SK-N-SH treated with all-trans-retinoic acid at 6 μM for 48 hours (cell line): ENCODE measurements at regions not wholly inside any gene's neighbourhood (a gene's known extent, or its start where the extent isn't known, plus 50 kb on each side); places are given as distances from the start of the nearest gene placed in this dataset.

Experiments used
- ATAC-seq: fragments of 200-7000 bp; cut with Tn5 transposase; 3 replicates; pipeline ENCODE4 v1.9.1; 2020; ENCODE audit warnings: mild to moderate bottlenecking, moderate library complexity
- ARNTL ChIP-seq: fragments of 450-650 bp; formaldehyde crosslinking; IDR thresholded peaks from 2 replicates; pipeline ENCODE4 v1.5.0; 2020; ENCODE audit warnings: low read depth, mild to moderate bottlenecking, moderate library complexity, borderline replicate concordance
- BACH2 ChIP-seq: fragments of 250-450 bp; sonication (Bioruptor Pico); IDR thresholded peaks from 2 replicates; pipeline ENCODE4 v1.9.0; 2021; ENCODE audit warnings: mild to moderate bottlenecking, borderline replicate concordance
- CSDC2 ChIP-seq: fragments of 250-450 bp; sonication (Bioruptor Pico); IDR thresholded peaks from 2 replicates; pipeline ENCODE4 v1.5.0; 2020; ENCODE audit warnings: mild to moderate bottlenecking, moderate library complexity
- ESRRG ChIP-seq: fragments of 250-450 bp; sonication (Bioruptor Pico); IDR thresholded peaks from 2 replicates; pipeline ENCODE4 v1.6.1; 2021; ENCODE audit warnings: mild to moderate bottlenecking
- GLIS3 ChIP-seq: fragments of 250-450 bp; sonication (Bioruptor Pico); IDR thresholded peaks from 2 replicates; pipeline ENCODE4 v1.5.0; 2020; ENCODE audit warnings: mild to moderate bottlenecking, moderate library complexity
- ISL1 ChIP-seq: fragments of 250-450 bp; sonication (Bioruptor Pico); IDR thresholded peaks from 2 replicates; pipeline ENCODE4 v2.1.2; 2022; ENCODE audit warnings: mild to moderate bottlenecking, moderate library complexity
- OSR1 ChIP-seq: fragments of 250-450 bp; sonication (Bioruptor Pico); IDR thresholded peaks from 2 replicates; pipeline ENCODE4 v1.8.0; 2022; ENCODE audit warnings: moderate library complexity, mild to moderate bottlenecking, inconsistent platforms
- POU6F1 ChIP-seq: fragments of 250-450 bp; sonication (Bioruptor Pico); IDR thresholded peaks from 2 replicates; pipeline ENCODE4 v1.8.0; 2021; ENCODE audit warnings: low read depth, mild to moderate bottlenecking, moderate library complexity, borderline replicate concordance
- PPARA ChIP-seq: fragments of 250-450 bp; sonication (Bioruptor Pico); IDR thresholded peaks from 2 replicates; pipeline ENCODE4 v1.5.0; 2020; ENCODE audit warnings: mild to moderate bottlenecking, borderline replicate concordance
- RARB ChIP-seq: fragments of 250-450 bp; sonication (Bioruptor Pico); IDR thresholded peaks from 2 replicates; pipeline ENCODE4 v1.8.0; 2021; ENCODE audit warnings: mild to moderate bottlenecking, moderate library complexity
- SNAI2 ChIP-seq: fragments of 250-450 bp; sonication (Bioruptor Pico); IDR thresholded peaks from 2 replicates; pipeline ENCODE4 v1.5.0; 2020; ENCODE audit warnings: mild to moderate bottlenecking, moderate library complexity
- TCF4 ChIP-seq: fragments of 250-450 bp; sonication (Bioruptor Pico); IDR thresholded peaks from 2 replicates; pipeline ENCODE4 v1.8.0; 2021; ENCODE audit warnings: mild to moderate bottlenecking, moderate library complexity, borderline replicate concordance
- TOX ChIP-seq: fragments of 250-450 bp; sonication (Bioruptor Pico); IDR thresholded peaks from 2 replicates; pipeline ENCODE4 v1.8.0; 2021; ENCODE audit warnings: mild to moderate bottlenecking, moderate library complexity, borderline replicate concordance
- TSHZ2 ChIP-seq: fragments of 250-450 bp; sonication (Bioruptor Pico); IDR thresholded peaks from 2 replicates; pipeline ENCODE4 v1.5.0; 2020; ENCODE audit warnings: mild to moderate bottlenecking, moderate library complexity
- ZC3H10 ChIP-seq: fragments of 250-450 bp; sonication (Bioruptor Pico); IDR thresholded peaks from 2 replicates; pipeline ENCODE4 v1.5.1; 2021; ENCODE audit warnings: mild to moderate bottlenecking, moderate library complexity
- ZFP3 ChIP-seq: fragments of 250-450 bp; sonication (Bioruptor Pico); IDR thresholded peaks from 2 replicates; pipeline ENCODE4 v1.5.0; 2020; ENCODE audit warnings: mild to moderate bottlenecking, moderate library complexity
- ZFP30 ChIP-seq: fragments of 450-650 bp; formaldehyde crosslinking; IDR thresholded peaks from 2 replicates; pipeline ENCODE4 v1.5.0; 2022; ENCODE audit warnings: mild to moderate bottlenecking, moderate library complexity
- ZNF565 ChIP-seq: fragments of 450-650 bp; formaldehyde crosslinking; conservative IDR thresholded peaks from 2 replicates; pipeline ENCODE4 v1.5.0; 2020; ENCODE audit warnings: low read depth, mild to moderate bottlenecking, moderate library complexity
- ZNF70 ChIP-seq: fragments of 450-650 bp; formaldehyde crosslinking; IDR thresholded peaks from 2 replicates; pipeline ENCODE4 v1.5.0; 2020; ENCODE audit warnings: mild to moderate bottlenecking, moderate library complexity
- ZNF8 ChIP-seq: fragments of 450-650 bp; formaldehyde crosslinking; IDR thresholded peaks from 2 replicates; pipeline ENCODE4 v1.5.0; 2020; ENCODE audit warnings: mild to moderate bottlenecking, moderate library complexity
- TF ChIP-seq, protein P1 (sequence below): fragments of 250-450 bp; sonication (Bioruptor Pico); IDR thresholded peaks from 2 replicates; pipeline ENCODE4 v1.8.0; 2020; ENCODE audit warnings: mild to moderate bottlenecking, moderate library complexity, borderline replicate concordance
- TF ChIP-seq, protein P2 (sequence below): fragments of 250-450 bp; sonication (Bioruptor Pico); IDR thresholded peaks from 2 replicates; pipeline ENCODE4 v1.5.1; 2021; ENCODE audit warnings: mild to moderate bottlenecking, moderate library complexity

DNA sequence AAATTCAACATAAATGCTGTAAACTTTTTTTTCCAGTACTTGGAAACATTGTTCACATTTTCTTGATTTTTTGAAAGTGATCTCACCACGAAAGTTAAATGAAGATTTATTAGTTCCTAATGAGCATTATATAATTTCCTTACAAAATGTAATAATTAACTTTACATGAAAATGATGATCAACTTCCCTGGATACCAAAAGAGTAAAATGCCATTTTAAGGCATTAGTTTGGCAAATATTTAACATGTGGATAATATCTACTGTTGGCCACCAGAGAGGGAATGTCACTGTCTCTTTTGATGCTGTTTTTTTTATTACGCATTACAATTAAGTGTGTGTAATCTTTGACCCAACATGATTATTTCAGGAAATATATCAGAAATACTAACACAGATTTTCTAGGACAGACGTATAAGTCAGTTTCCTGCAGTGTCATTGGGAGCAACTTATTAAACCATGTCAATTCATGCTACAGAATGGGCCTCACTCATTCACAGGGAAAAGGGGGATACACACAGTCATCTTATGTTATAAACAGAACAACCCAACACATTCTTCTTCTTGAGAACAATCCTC lies 903.9 kb upstream of the ADGRL2 start:
- ATAC-seq: no peak
- TF ChIP-seq SNAI2 (no peak), TSHZ2 (CRISPR knock-in tag) (no peak), RARB (CRISPR knock-in tag) (no peak), ZNF70 (CRISPR knock-in tag) (no peak), ESRRG (CRISPR knock-in tag) (no peak), GLIS3 (CRISPR knock-in tag) (no peak), PPARA (CRISPR knock-in tag) (no peak), TCF4 (CRISPR knock-in tag) (no peak), ZNF565 (CRISPR knock-in tag) (no peak), ZFP3 (CRISPR knock-in tag) (no peak), CSDC2 (CRISPR knock-in tag) (no peak), ISL1 (CRISPR knock-in tag) (no peak), OSR1 (no peak), ZFP30 (CRISPR knock-in tag) (no peak), POU6F1 (CRISPR knock-in tag) (no peak)
- TF ChIP-seq, all 23 proteins: peak for 0

DNA sequence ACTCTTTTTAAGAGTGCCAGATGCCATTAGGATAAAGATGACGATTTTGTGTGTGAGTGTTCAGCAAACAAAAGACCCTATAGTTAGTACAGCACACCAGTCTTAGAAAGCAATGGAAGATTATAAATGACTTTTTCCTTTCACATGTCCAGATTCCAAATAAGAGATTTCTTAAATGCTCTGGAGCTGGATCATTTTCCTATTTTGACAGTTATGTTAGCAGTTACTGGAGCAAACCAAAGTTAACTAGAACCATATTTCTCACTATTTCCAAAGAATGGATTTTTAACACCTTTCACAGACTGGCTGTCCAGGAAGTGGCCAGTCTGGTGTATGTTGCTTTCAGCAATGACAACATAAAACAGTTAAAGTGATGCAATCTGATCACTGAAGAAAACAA lies 905.8 kb upstream of the ADGRL2 start:
- TF ChIP-seq ZNF8 (CRISPR knock-in tag): no peak
- TF ChIP-seq ZNF70 (CRISPR knock-in tag): no peak
- TF ChIP-seq PPARA (CRISPR knock-in tag): no peak
- no peak for TF ChIP-seq ZC3H10 (CRISPR knock-in tag)
- TF ChIP-seq ARNTL (CRISPR knock-in tag): no peak
- TF ChIP-seq, protein P1, sequence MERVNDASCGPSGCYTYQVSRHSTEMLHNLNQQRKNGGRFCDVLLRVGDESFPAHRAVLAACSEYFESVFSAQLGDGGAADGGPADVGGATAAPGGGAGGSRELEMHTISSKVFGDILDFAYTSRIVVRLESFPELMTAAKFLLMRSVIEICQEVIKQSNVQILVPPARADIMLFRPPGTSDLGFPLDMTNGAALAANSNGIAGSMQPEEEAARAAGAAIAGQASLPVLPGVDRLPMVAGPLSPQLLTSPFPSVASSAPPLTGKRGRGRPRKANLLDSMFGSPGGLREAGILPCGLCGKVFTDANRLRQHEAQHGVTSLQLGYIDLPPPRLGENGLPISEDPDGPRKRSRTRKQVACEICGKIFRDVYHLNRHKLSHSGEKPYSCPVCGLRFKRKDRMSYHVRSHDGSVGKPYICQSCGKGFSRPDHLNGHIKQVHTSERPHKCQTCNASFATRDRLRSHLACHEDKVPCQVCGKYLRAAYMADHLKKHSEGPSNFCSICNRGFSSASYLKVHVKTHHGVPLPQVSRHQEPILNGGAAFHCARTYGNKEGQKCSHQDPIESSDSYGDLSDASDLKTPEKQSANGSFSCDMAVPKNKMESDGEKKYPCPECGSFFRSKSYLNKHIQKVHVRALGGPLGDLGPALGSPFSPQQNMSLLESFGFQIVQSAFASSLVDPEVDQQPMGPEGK (CRISPR knock-in tag): no peak
- TF ChIP-seq OSR1: no peak
- no peak for TF ChIP-seq TOX
- TF ChIP-seq ZNF565 (CRISPR knock-in tag): no peak
- no peak for TF ChIP-seq POU6F1 (CRISPR knock-in tag)
- no peak for TF ChIP-seq TCF4 (CRISPR knock-in tag)
- TF ChIP-seq ZFP30 (CRISPR knock-in tag): no peak
- TF ChIP-seq, protein P2, sequence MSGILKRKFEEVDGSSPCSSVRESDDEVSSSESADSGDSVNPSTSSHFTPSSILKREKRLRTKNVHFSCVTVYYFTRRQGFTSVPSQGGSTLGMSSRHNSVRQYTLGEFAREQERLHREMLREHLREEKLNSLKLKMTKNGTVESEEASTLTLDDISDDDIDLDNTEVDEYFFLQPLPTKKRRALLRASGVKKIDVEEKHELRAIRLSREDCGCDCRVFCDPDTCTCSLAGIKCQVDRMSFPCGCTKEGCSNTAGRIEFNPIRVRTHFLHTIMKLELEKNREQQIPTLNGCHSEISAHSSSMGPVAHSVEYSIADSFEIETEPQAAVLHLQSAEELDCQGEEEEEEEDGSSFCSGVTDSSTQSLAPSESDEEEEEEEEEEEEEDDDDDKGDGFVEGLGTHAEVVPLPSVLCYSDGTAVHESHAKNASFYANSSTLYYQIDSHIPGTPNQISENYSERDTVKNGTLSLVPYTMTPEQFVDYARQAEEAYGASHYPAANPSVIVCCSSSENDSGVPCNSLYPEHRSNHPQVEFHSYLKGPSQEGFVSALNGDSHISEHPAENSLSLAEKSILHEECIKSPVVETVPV (CRISPR knock-in tag): no peak
- no peak for TF ChIP-seq ISL1 (CRISPR knock-in tag)
- no peak for TF ChIP-seq SNAI2
- no peak for TF ChIP-seq BACH2
- no peak for TF ChIP-seq ZFP3 (CRISPR knock-in tag)
- TF ChIP-seq ESRRG (CRISPR knock-in tag): no peak
- TF ChIP-seq CSDC2 (CRISPR knock-in tag): no peak
- TF ChIP-seq, all 23 proteins: peak for 0
- ATAC-seq: no peak
